SHP77 (cell line): ENCODE measurements at regions not wholly inside any gene's neighbourhood (a gene's known extent, or its start where the extent isn't known, plus 50 kb on each side); places are given as distances from the start of the nearest gene placed in this dataset.

Experiments
- DNase-seq, 2 experiments: peaks; one replicate each; lab custom pipeline; 2025; lab: John Stamatoyannopoulos, UW

GRCh38 chr20:58069207-58069606 lies 159.2 kb downstream of the ANKRD60 start:
- DNase-seq = no peak

DNA sequence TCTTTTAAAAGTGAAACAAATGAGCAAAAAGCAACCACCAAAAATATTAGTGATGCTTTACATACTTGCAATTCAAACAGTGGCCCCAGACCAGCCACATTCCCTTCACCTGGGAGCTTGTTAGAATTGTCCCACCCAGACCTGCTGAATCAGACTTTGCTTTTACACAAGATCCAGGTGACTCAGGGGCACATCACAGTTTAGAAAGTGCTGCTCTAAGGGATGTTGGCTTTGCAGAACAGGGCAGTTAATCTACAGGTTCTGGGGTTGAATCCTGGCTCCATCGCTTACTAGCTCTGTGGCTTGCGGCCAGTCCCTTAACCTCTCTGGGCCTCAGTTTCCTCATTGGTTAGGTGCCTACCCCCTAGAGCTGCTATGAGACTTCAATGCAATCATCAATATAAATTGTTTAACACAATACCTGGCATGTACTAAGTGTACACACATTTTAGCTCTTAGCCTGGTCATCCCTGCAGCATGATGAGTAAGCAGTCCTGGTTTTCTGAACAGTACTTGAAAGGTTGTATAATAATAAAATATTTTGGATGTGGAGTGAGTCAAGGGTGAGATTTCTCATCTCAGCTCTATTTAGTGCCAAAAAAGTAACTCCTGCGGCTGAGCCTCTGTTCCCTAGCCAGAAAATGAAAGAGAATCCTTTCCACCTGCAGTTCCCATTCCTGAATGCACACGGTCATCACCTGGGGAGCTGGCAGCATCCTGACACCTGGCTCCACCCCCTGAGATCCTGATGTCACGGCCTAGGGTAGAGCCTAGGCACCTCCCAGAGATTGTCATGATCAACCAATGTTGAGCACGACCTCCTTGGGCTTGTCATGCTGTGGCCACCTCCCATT lies 162.7 kb downstream of the ANKRD60 start:
- no peak for DNase-seq

- DNase-seq = no peak
These were observed 163.9 kb downstream of the ANKRD60 start for GRCh38 chr20:58064411-58065010.

DNA sequence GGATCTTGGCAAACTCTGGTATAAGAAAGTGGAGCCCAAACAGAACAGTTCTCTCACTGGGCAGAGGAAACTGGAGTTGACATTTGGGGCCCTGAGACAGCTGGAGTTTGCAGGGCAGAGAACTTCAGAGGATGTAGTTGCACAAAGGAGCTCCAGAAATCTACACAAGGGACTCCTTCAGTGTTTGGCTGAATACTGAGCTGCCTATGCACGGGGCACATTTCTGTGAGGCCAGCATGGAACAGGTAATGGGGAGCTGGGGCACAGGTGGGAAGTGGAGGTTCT lies 169.3 kb downstream of the ANKRD60 start:
- DNase-seq = no peak

GRCh38 chr20:58058421-58059259 lies 169.8 kb downstream of the ANKRD60 start:
- DNase-seq = no peak

GRCh38 chr20:58056921-58057686 lies 171.3 kb downstream of the ANKRD60 start:
- DNase-seq = no peak

GRCh38 chr20:58056021-58056591 lies 172.3 kb downstream of the ANKRD60 start:
- no peak for DNase-seq

- no peak for DNase-seq
These were observed 173.6 kb downstream of the ANKRD60 start for GRCh38 chr20:58054780-58055373.

DNA sequence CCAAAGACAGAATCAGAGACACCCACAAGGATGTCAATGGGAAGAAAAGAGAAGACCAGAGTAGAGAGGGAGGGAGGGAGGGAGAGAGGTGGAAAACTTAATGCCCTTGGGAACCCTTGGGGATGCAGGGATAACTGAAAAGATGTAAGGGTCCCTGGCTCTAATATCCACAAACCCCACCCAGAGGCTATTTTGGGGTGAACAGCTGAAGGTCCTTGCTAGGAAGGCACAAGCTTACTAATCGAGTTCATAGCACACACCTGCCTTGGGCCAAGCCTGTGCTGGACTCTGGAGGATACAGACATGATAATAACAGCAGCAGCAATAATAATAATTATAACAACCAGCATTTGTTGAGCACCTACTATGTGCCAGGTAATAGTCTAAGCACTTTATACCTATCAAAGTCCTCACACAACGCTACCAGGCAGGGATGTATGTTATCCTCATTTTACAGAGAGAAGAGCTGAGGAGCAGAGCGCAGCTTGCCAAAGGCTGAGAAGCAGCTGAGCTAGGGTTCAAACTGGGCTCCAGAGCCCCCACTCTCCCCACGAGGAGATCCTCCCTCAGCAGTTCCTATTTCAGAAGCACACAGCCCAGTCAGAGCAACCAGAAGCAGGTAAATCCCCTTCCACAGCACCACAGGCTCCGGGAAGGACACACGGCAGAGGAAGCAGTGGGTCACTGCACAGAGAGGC lies 174.2 kb downstream of the ANKRD60 start:
- no peak for DNase-seq

DNA sequence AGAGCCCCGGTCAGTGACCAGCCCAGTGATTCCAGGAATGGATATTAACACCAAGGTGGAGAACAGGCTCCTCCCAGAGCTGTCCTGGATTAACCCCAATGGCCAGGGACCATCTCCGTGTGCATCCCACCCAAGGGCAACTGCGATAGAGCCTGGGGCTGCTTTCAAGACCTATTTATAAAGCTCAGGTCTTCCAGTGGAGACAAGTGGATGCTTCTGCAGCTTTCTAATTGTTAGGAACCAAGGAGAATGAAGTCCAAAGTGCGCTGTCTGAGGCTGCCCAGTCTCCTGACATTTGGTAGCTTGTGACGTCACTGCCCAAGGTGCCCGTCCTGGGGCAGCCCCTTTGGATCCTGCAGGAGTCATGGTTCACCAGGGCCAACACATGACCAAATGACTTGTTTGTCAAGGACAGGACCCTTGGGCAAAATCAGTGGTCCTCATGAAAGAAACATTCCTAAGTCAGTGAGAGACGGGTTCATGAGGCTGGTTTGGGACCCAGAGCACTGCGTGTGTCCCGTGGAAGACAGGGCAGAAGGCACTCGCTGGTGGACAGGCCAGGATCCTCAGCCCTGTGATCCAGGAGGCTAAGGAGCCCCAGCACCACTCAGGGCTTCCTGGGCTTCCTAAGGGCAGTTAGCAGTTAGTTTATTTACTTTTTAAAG lies 174.9 kb downstream of the ANKRD60 start:
- DNase-seq = no peak

GRCh38 chr20:58051367-58051766 lies 177.1 kb downstream of the ANKRD60 start:
- no peak for DNase-seq

- DNase-seq = no peak
These were observed 180.3 kb downstream of the ANKRD60 start for GRCh38 chr20:58048096-58048702.

- DNase-seq = no peak
These were observed 182.1 kb downstream of the ANKRD60 start for GRCh38 chr20:58046311-58046710.

GRCh38 chr20:58045579-58045978 lies 182.9 kb downstream of the ANKRD60 start:
- no peak for DNase-seq

DNA sequence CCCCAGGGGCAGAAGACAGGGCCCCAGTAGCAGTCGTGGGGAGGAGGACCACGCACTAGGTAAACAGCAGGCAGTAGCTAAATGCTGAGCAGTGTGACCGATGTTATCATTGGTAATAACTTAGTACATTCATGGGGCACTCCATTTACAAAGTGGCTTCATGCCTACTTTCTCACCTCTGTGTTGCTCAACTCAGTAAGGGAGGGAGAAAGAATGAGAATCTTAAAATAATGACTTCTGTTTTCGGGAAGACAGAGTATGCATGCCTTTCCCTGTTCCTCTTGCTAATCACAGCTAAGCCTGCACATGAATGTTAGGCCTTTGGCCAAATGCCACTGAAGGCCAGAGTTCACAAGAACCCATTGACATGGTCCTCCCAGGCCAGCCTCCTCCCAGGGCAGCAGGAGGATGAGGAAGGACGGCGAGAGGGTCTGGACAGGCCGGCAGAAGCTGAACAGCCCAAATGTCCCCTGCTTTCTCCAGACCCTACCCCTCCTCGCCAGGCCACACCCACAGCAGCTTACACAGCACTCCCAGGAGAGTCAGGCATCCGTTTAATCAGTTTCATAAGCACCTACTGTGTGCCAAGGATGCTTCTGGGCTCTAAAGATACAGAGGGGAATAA lies 183.4 kb downstream of the ANKRD60 start:
- DNase-seq = no peak

GRCh38 chr20:58044286-58044685 lies 184.2 kb downstream of the ANKRD60 start:
- no peak for DNase-seq

GRCh38 chr20:58043236-58044140 lies 185.0 kb downstream of the ANKRD60 start:
- no peak for DNase-seq

- no peak for DNase-seq
These were observed 185.9 kb downstream of the ANKRD60 start for GRCh38 chr20:58042591-58042990.
